Gastrocnemius medialis (tissue), 4 donors: ENCODE measurements at regions not wholly inside any gene's neighbourhood (a gene's known extent, or its start where the extent isn't known, plus 50 kb on each side); places are given as distances from the start of the nearest gene placed in this dataset.

Experiments
- CTCF ChIP-seq, 5 experiments: fragments of 450-650 bp in 3 of 5; fragments of 200-600 bp in 2 of 5; sonication (generic) in 2 of 5; IDR thresholded peaks in 4 of 5; conservative IDR thresholded peaks in 1 of 5; 1 replicate in 4 of 5; 2 replicates in 1 of 5; pipeline ENCODE4 v1.5.1; 2016 to 2019; ENCODE audit warnings: antibody characterized with exemption in 5 of 5, mild to moderate bottlenecking in 3 of 5, moderate library complexity in 3 of 5
- POLR2A ChIP-seq, 2 donors: fragments of 450-650 bp; IDR thresholded peaks; one replicate each; pipeline ENCODE4 v1.6.1; 2017; ENCODE audit warnings: antibody characterized with exemption in 2 of 2, mild to moderate bottlenecking in 2 of 2, moderate library complexity in 2 of 2

GRCh38 chr15:25515633-25516032 lies 76.8 kb upstream of the UBE3A start:
- TF ChIP-seq CTCF (IDR thresholded peaks at IDR 0.05 in 4 of 5, conservative IDR thresholded peaks at IDR 0.05 in 1 of 5) (no peak), POLR2A (IDR thresholded peaks at IDR 0.05) (no peak)
